Activated CD4-positive, alpha-beta T cell treated with anti-CD3 and anti-CD28 coated beads, Interleukin-2, amount 50 U/mL, for 1 hour (primary cell): ENCODE measurements at regions not wholly inside any gene's neighbourhood (a gene's known extent, or its start where the extent isn't known, plus 50 kb on each side); places are given as distances from the start of the nearest gene placed in this dataset.

Experiments used
- DNase-seq: peaks from one replicate; pipeline ENCODE4 v3.0.0-alpha.2; 2020

- no peak for DNase-seq
Measured at GRCh38 chr16:85353839-85354685, 241.8 kb upstream of the CIBAR2 start.

GRCh38 chr16:85354686-85355514, 242.6 kb upstream of the CIBAR2 start:
- DNase-seq, result no peak

GRCh38 chr16:85355515-85355837, 243.2 kb upstream of the CIBAR2 start:
- no peak for DNase-seq

GRCh38 chr16:85356157-85356556, 243.9 kb upstream of the CIBAR2 start:
- DNase-seq, result no peak

- DNase-seq, result no peak
Measured at GRCh38 chr16:85357323-85357722, 245.1 kb upstream of the CIBAR2 start.

GRCh38 chr16:85357924-85358505, 245.7 kb upstream of the CIBAR2 start:
- no peak for DNase-seq

- DNase-seq, result no peak
Measured at GRCh38 chr16:85358704-85359146, 246.5 kb upstream of the CIBAR2 start.

GRCh38 chr16:85359147-85359822, 247.0 kb upstream of the CIBAR2 start:
- DNase-seq, result no peak

- DNase-seq, result no peak
Measured at GRCh38 chr16:85360323-85361277, 248.3 kb upstream of the CIBAR2 start.

GRCh38 chr16:85361441-85362118, 249.3 kb upstream of the CIBAR2 start:
- no peak for DNase-seq

- DNase-seq, result no peak
Measured at GRCh38 chr16:85362443-85362842, 250.2 kb upstream of the CIBAR2 start.

- DNase-seq, result no peak
Measured at GRCh38 chr16:85363427-85363826, 249.7 kb upstream of the GSE1 start.

GRCh38 chr16:85363881-85364280, 249.2 kb upstream of the GSE1 start:
- DNase-seq, result no peak

GRCh38 chr16:85364323-85365040, 248.6 kb upstream of the GSE1 start:
- no peak for DNase-seq

GRCh38 chr16:85365120-85365519, 248.0 kb upstream of the GSE1 start:
- DNase-seq, result no peak

- no peak for DNase-seq
Measured at GRCh38 chr16:85366031-85366763, 246.9 kb upstream of the GSE1 start.

- DNase-seq, result no peak
Measured at GRCh38 chr16:85367485-85367884, 245.6 kb upstream of the GSE1 start.

GRCh38 chr16:85369060-85369459, 244.1 kb upstream of the GSE1 start:
- DNase-seq, result no peak

- DNase-seq, result peak; percentile 48
Measured at GRCh38 chr16:85369741-85370528, 243.2 kb upstream of the GSE1 start.
